ENCODE measurements at regions not wholly inside any gene's neighbourhood (a gene's known extent, or its start where the extent isn't known, plus 50 kb on each side); places are given as distances from the start of the nearest gene placed in this dataset.

- no peak for ATAC-seq
Observed at GRCh38 chr13:31441800-31442510, 242.2 kb downstream of the B3GLCT start.

GRCh38 chr13:31442571-31442970 lies 242.8 kb downstream of the B3GLCT start:
- DNase-seq (no peak), ATAC-seq (no peak)

More at GRCh38 chr13:31441800-31442510, 242.2 kb downstream of the B3GLCT start:
- DNase-seq: no peak

DNA sequence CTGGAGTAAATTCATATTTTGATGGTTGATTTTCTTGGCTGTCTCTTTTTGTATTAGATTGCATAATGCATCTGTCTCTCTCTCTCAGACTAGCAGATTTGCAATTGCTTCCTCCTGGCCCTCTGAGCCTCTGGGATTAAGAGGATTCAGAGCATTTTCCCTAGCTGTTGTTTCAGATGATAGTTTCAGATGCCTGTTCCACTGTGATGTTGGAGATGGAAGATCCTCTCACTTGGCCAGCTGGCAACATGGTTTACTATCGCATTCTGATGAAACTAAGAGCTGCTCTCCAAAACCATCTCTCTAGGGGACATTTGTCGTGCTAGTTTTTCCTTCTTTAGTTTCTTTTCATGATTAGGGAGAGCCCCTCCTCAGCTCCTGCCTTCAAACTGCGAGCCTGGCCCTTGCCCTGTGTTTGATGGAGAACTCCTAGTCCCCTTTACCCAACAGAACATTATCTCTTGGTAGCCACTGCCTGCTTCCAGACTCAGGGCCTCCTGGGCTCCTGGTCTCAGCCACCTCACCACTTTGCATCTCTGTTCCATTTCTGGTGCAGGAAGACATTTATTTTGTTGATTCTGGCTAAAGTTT lies 244.6 kb downstream of the B3GLCT start:
- no peak for ATAC-seq
- DNase-seq: no peak

- ATAC-seq (no peak), DNase-seq (no peak)
Observed at GRCh38 chr13:31452525-31452924, 252.8 kb downstream of the B3GLCT start.

DNA sequence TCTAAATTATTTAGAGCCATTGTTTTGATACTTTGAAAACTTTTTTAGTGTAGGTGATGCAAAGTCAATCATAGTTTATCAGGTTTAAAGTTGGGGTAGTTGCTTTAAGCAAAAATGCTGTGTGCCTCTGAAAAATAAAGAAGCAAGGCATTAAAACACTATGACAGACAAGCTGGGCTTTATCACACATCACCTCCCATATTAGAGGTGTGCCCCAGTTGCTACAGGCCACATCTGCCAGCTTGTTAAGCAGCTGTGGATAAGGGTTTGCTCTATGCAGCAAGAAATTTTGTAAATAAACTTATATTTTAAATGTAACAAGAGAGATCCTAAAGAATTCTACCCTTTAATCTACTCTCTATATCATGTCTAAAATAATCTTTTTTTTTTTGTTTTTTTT lies 255.8 kb downstream of the B3GLCT start:
- ATAC-seq (no peak), DNase-seq (no peak)

GRCh38 chr13:31456056-31456455 lies 256.3 kb downstream of the B3GLCT start:
- no peak for ATAC-seq
- DNase-seq: no peak

DNA sequence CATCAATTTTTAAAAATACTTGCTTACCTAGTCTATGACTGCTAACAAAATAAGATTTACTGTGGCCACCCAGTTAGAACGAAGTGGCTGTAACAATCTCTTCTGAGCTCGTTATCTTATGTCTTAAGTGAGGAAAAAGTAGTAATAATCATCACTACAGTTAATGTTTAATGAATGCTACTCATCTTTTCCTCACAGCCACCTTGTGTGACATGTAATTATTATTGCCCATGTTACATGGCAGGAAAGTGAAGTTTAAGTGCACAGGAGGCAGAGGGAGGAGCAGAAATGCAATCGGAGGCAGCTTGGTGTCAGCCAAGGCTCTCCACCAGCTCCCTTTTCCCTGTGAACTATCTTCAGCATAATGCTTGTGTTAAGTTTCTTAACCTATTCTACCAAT lies 260.3 kb downstream of the B3GLCT start:
- DNase-seq: no peak
- no peak for ATAC-seq

DNA sequence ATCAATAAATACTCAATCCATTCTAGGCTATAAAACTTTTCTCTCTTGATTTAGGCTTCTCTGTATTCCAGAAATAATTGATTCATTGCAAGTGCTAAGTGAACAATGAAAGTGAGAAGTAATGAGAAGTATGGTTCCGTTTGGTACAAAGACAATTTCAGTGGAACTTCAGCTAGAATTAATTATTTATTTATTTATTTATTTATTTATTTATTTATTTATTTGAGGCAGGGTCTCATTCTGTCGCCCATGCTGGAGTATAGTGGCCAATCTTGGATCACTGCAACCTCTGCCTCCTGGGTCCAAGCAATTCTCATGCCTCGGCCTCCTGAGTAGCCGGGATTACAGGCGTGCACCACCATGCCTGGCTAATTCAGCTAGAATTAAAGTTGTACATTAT lies 262.1 kb downstream of the B3GLCT start:
- ATAC-seq (no peak), DNase-seq (no peak)

- no peak for ATAC-seq
Observed at GRCh38 chr13:31462766-31463165, 263.0 kb downstream of the B3GLCT start.

DNA sequence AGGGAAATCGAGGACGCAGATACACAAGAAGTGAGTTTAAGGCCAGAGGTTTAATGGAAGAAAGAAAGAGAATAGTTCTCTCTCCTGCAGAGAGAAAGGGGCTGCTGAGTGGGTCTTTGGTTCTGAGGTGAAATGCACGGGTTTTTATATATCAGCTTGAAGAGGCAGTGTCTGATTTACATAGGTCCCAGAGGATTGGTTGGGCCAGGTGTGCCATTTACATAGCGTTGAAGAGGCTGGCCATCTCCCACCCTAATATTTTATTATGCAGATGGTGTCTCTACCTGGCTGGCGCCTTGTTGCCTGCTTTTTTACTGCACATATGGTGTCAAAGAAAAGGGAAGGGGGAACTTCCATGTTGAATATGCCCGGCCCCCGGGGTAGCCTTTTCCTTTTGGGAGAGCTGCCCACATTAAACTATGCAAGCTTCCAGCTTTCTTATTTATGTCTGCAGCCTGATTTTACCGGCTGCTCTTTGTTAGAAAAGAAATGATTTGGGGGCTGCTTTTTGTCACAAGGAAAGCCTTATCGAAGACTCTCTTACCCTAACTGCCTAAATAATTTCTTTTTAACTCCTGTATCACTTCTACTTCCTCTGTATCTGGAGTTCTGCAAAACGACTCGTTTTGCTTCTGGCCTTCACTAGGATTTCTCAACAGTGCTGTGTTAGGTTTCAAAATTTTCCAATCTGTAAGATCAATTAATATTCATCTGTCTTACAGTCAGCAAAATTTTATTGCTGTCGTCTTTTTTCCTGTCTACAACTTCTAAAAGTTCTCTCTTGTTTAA lies 268.5 kb downstream of the B3GLCT start:
- no peak for ATAC-seq
- DNase-seq: no peak

More at GRCh38 chr13:31462766-31463165, 263.0 kb downstream of the B3GLCT start:
- no peak for DNase-seq

GRCh38 chr13:31469377-31469776 lies 269.6 kb downstream of the B3GLCT start:
- ATAC-seq (no peak), DNase-seq (no peak)

DNA sequence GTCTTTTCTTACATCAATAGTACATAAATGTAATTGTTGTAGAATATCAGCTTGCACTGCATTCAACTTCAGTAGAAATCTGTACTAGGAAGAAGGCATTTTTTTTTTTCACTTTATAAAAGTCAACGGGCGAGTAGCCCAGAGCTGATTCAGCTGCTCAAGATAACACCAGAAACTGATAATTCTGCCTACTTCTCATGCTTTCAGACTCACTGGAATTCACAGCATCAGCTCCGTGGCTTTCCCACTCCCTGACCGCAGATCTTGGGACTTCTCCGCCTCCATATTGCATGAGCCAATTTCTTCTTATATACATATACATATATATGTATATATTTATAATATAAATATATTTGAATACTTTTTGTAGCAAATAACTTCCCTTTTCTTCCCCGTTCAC lies 263.1 kb upstream of the RXFP2 start:
- ATAC-seq: no peak

DNA sequence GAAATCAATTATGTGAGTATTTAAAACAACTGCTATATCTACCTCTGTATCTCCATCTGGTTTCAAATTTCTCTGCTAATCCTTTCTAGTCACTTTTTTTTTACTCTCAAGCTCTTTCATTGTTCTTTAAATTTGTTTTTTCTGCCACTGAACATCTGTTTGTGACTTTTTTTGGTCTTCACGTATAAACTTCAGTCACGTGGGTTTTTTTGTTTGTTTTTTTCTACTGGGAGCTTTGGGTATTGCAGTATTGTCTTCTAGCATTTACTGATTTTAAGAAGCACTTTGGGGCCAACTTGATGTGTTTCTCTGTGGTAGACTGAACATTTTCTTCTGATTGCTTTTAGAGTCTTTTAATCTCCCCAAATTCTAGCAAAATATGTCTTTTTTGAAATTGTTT lies 262.6 kb upstream of the RXFP2 start:
- ATAC-seq: no peak
- DNase-seq: no peak

More for the DNA sequence above, 263.1 kb upstream of the RXFP2 start:
- DNase-seq: no peak

GRCh38 chr13:31477961-31478360 lies 261.4 kb upstream of the RXFP2 start:
- ATAC-seq (no peak), DNase-seq (no peak)

GRCh38 chr13:31485183-31485582 lies 254.1 kb upstream of the RXFP2 start:
- ATAC-seq: no peak
- DNase-seq: no peak

- ATAC-seq (no peak), DNase-seq (no peak)
Observed at GRCh38 chr13:31485651-31486051, 253.7 kb upstream of the RXFP2 start.

DNA sequence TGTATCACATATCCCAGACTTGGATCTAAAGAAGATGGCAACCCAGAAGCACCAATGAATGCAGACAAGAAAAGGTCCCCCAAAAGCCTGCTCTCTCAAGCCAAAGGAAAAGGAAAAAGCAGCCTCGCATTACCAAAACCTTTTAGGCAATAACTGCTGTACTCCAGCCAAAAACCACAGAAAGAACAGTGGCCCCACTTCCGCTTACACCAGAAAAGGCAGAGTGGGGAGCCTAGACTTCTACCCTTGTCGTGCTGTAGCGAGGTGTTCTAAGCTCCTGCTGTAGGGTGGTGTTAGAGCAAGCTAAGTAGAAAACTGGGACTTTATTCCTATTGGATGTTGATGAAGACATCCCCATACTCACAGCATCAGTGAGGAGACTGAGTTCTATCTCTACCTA lies 244.0 kb upstream of the RXFP2 start:
- ATAC-seq: no peak
- no peak for DNase-seq

- ATAC-seq (no peak), DNase-seq (no peak)
Observed at GRCh38 chr13:31499274-31499673, 240.1 kb upstream of the RXFP2 start.

GRCh38 chr13:31503626-31504025 lies 235.7 kb upstream of the RXFP2 start:
- ATAC-seq: no peak
- DNase-seq: no peak

DNA sequence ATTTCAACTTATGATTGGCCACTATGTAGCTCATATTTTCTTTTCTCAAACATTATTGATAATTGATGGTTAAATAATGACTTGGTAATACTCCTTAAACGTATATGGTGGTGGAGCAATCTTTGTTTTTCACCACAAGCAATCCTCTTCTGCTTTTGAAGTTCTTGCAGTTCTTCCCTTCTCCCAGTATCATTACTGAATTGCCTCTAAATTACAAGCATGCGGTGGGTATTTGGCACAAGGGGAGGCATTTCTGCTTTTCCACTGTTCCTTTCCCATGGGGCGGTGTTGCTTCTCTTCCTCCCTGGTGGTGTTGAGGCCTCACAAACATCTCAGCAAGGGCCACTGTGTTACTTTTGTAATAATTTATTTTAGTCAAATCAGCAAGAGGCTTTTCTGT lies 234.4 kb upstream of the RXFP2 start:
- DNase-seq: no peak

DNA sequence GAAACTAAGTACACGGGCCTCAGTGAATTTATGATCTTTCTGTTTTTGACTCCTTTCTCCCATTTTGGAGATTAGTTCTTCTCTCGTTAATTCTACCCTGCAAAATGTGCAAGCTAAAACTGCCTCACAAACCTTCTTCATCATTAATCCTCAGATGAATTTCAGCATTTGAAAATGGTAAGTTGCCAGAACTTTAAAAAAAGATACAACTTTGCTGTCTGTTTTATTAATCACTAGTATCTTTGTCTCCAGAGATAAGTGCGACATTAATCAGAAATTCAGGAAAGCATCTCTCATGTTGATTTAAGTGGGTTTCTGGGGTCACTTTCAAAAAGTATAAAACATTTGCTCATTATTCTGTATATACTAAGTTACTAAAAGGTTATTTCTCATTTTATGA lies 227.0 kb upstream of the RXFP2 start:
- DNase-seq (no peak), ATAC-seq (no peak)

More for the DNA sequence above, 234.4 kb upstream of the RXFP2 start:
- no peak for ATAC-seq

DNA sequence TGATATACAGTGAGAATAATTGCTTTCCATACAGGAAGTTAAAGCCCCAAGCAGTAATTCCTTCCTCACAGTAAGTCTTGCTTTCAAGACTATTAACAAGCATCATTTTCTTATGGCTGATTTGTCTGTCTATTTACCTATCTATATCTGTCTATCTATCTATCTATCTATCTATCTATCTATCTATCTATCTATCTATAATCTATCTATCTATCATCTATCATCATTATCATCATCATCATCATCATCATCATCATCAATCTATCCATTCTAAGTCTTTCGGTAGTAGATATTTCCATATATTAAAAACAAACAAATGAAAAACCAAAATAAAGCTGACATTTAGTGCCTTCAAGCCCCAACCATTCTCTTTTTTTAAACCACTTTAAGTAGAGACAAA lies 224.4 kb upstream of the RXFP2 start:
- DNase-seq (no peak), ATAC-seq (no peak)

GRCh38 chr13:31515427-31515826 lies 223.9 kb upstream of the RXFP2 start:
- ATAC-seq (no peak), DNase-seq (no peak)

Data from stimulated activated naive CD8-positive, alpha-beta T cell treated with anti-CD3 and anti-CD28 coated beads, Interleukin-15, Interleukin-2, amounts not matched to agents 100 U/mL and 50 U/mL, for 24 hours (primary cell).